ENCODE measurements at regions not wholly inside any gene's neighbourhood (a gene's known extent, or its start where the extent isn't known, plus 50 kb on each side); places are given as distances from the start of the nearest gene placed in this dataset.

GRCh38 chr4:104859601-104860237, 287.0 kb upstream of the TET2 start:
- ChIA-PET POLR2A (no interaction called here), CTCF (interaction anchor here (0.6 to 0.8 kb wide), 2 partner anchors 221 to 356 kb away, joined by 3 to 9 read pairs; no protein-coding TSS in a partner anchor)
- DNase-seq (ENCODE audit: extremely low spot score), result no peak
- no peak for TF ChIP-seq BHLHE40 (IDR thresholded peaks at IDR 0.05; ENCODE audit: borderline replicate concordance)
- TF ChIP-seq FOXM1 (IDR thresholded peaks at IDR 0.05; ENCODE audit: borderline replicate concordance), result no peak
- TF ChIP-seq ARNT (IDR thresholded peaks at IDR 0.05), result no peak
- TF ChIP-seq FOXK2 (IDR thresholded peaks at IDR 0.05), result no peak
- TF ChIP-seq CTBP1 (IDR thresholded peaks at IDR 0.05; ENCODE audit: borderline replicate concordance), result no peak
- TF ChIP-seq LEF1 (IDR thresholded peaks at IDR 0.05; ENCODE audit: borderline replicate concordance), result no peak
- TF ChIP-seq NFRKB (IDR thresholded peaks at IDR 0.05), result no peak

- DNase-seq (ENCODE audit: extremely low spot score), result peak; percentile 45
- TF ChIP-seq ELF4 (IDR thresholded peaks at IDR 0.05) (no peak), HDGF (IDR thresholded peaks at IDR 0.05; ENCODE audit: borderline replicate concordance) (no peak), FOXA1 (IDR thresholded peaks at IDR 0.05) (no peak), BHLHE40 (IDR thresholded peaks at IDR 0.05; ENCODE audit: borderline replicate concordance) (no peak), SUZ12 (IDR thresholded peaks at IDR 0.05) (no peak), SP1 (IDR thresholded peaks at IDR 0.05) (no peak), L3MBTL2 (conservative IDR thresholded peaks at IDR 0.05) (no peak), CTBP1 (IDR thresholded peaks at IDR 0.05; ENCODE audit: borderline replicate concordance) (no peak), NFRKB (IDR thresholded peaks at IDR 0.05) (no peak), PKNOX1 (IDR thresholded peaks at IDR 0.05) (no peak), LEF1 (IDR thresholded peaks at IDR 0.05; ENCODE audit: borderline replicate concordance) (no peak)
- CTCF ChIA-PET, result interaction anchor here (0.6 to 1.5 kb wide), 5 partner anchors 27 to 850 kb away, joined by 3 to 9 read pairs (median 3); no protein-coding TSS in a partner anchor
- POLR2A ChIA-PET, result no interaction called here
Observed at GRCh38 chr4:104860238-104861123, 286.2 kb upstream of the TET2 start.

GRCh38 chr4:104866809-104867208, 279.9 kb upstream of the TET2 start:
- ChIA-PET POLR2A (no interaction called here), CTCF (no interaction called here)
- DNase-seq (ENCODE audit: extremely low spot score), result no peak
- no peak for TF ChIP-seq FOXK2 (IDR thresholded peaks at IDR 0.05)
- TF ChIP-seq NFRKB (IDR thresholded peaks at IDR 0.05), result no peak
- no peak for TF ChIP-seq PKNOX1 (IDR thresholded peaks at IDR 0.05)
- TF ChIP-seq SP1 (IDR thresholded peaks at IDR 0.05), result no peak
- TF ChIP-seq L3MBTL2 (conservative IDR thresholded peaks at IDR 0.05), result no peak
- no peak for TF ChIP-seq FOXA1 (IDR thresholded peaks at IDR 0.05)
- TF ChIP-seq TARDBP (IDR thresholded peaks at IDR 0.05), result no peak
- TF ChIP-seq SUZ12 (IDR thresholded peaks at IDR 0.05), result no peak
- no peak for TF ChIP-seq BHLHE40 (IDR thresholded peaks at IDR 0.05; ENCODE audit: borderline replicate concordance)
- TF ChIP-seq ELF4 (IDR thresholded peaks at IDR 0.05), result no peak
- no peak for TF ChIP-seq LEF1 (IDR thresholded peaks at IDR 0.05; ENCODE audit: borderline replicate concordance)

GRCh38 chr4:104868533-104868932, 278.1 kb upstream of the TET2 start:
- TF ChIP-seq L3MBTL2 (conservative IDR thresholded peaks at IDR 0.05) (no peak), SP1 (IDR thresholded peaks at IDR 0.05) (no peak), FOXA1 (IDR thresholded peaks at IDR 0.05) (no peak), ZNF384 (IDR thresholded peaks at IDR 0.05) (no peak), ARNT (IDR thresholded peaks at IDR 0.05) (no peak), NFRKB (IDR thresholded peaks at IDR 0.05) (no peak), LEF1 (IDR thresholded peaks at IDR 0.05; ENCODE audit: borderline replicate concordance) (no peak), FOXM1 (IDR thresholded peaks at IDR 0.05; ENCODE audit: borderline replicate concordance) (no peak), SUZ12 (IDR thresholded peaks at IDR 0.05) (no peak), FOXK2 (IDR thresholded peaks at IDR 0.05) (no peak), PKNOX1 (IDR thresholded peaks at IDR 0.05) (no peak), ELF4 (IDR thresholded peaks at IDR 0.05) (no peak), BHLHE40 (IDR thresholded peaks at IDR 0.05; ENCODE audit: borderline replicate concordance) (no peak), CTBP1 (IDR thresholded peaks at IDR 0.05; ENCODE audit: borderline replicate concordance) (no peak), TARDBP (IDR thresholded peaks at IDR 0.05) (no peak), HDGF (IDR thresholded peaks at IDR 0.05; ENCODE audit: borderline replicate concordance) (no peak)
- DNase-seq (ENCODE audit: extremely low spot score), result no peak
- ChIA-PET POLR2A (no interaction called here), CTCF (no interaction called here)

- DNase-seq (ENCODE audit: extremely low spot score), result no peak
- ChIA-PET CTCF (interaction anchor here (0.6 kb wide), 1 partner anchor 179 kb away, joined by 3 read pairs; no protein-coding TSS in a partner anchor), POLR2A (no interaction called here)
- no peak for TF ChIP-seq FOXK2 (IDR thresholded peaks at IDR 0.05)
- no peak for TF ChIP-seq TARDBP (IDR thresholded peaks at IDR 0.05)
- TF ChIP-seq BHLHE40 (IDR thresholded peaks at IDR 0.05; ENCODE audit: borderline replicate concordance), result no peak
- no peak for TF ChIP-seq L3MBTL2 (conservative IDR thresholded peaks at IDR 0.05)
- no peak for TF ChIP-seq ZNF384 (IDR thresholded peaks at IDR 0.05)
- TF ChIP-seq ELF4 (IDR thresholded peaks at IDR 0.05), result no peak
- no peak for TF ChIP-seq FOXA1 (IDR thresholded peaks at IDR 0.05)
- TF ChIP-seq ARNT (IDR thresholded peaks at IDR 0.05), result no peak
- TF ChIP-seq SUZ12 (IDR thresholded peaks at IDR 0.05), result no peak
- no peak for TF ChIP-seq CTBP1 (IDR thresholded peaks at IDR 0.05; ENCODE audit: borderline replicate concordance)
- no peak for TF ChIP-seq NFRKB (IDR thresholded peaks at IDR 0.05)
- TF ChIP-seq PKNOX1 (IDR thresholded peaks at IDR 0.05), result no peak
- TF ChIP-seq FOXM1 (IDR thresholded peaks at IDR 0.05; ENCODE audit: borderline replicate concordance), result no peak
- no peak for TF ChIP-seq LEF1 (IDR thresholded peaks at IDR 0.05; ENCODE audit: borderline replicate concordance)
- TF ChIP-seq SP1 (IDR thresholded peaks at IDR 0.05), result no peak
- no peak for TF ChIP-seq HDGF (IDR thresholded peaks at IDR 0.05; ENCODE audit: borderline replicate concordance)
Observed at GRCh38 chr4:104868958-104869357, 277.7 kb upstream of the TET2 start.

Measured in HEK293T (cell line).